ENCODE measurements at regions not wholly inside any gene's neighbourhood (a gene's known extent, or its start where the extent isn't known, plus 50 kb on each side); places are given as distances from the start of the nearest gene placed in this dataset.
A peak's percentile ranks its signal among the peaks of the same experiment; 100 is the strongest.

- TF ChIP-seq CTCF (IDR thresholded peaks at IDR 0.05; ENCODE audit: insufficient read depth, low read depth, low read length, missing control alignments): no peak
- no peak for DNase-seq (ENCODE audit: low read depth)
- H3K4me3 ChIP-seq (ENCODE audit: low read depth, low read length): no peak overlapping the region
These were observed 327.5 kb downstream of the CAAP1 start for GRCh38 chr9:26565118-26565517.

- no peak overlapping the region for H3K4me3 ChIP-seq (ENCODE audit: low read depth, low read length)
- no peak for DNase-seq (ENCODE audit: low read depth)
- no peak for TF ChIP-seq CTCF (IDR thresholded peaks at IDR 0.05; ENCODE audit: insufficient read depth, low read depth, low read length, missing control alignments)
These were observed 330.3 kb downstream of the CAAP1 start for GRCh38 chr9:26562338-26562737.

- no peak overlapping the region for H3K4me3 ChIP-seq (ENCODE audit: low read depth, low read length)
- DNase-seq (ENCODE audit: low read depth): peak; percentile 4
- TF ChIP-seq CTCF (IDR thresholded peaks at IDR 0.05; ENCODE audit: insufficient read depth, low read depth, low read length, missing control alignments): no peak
These were observed 330.7 kb downstream of the CAAP1 start for GRCh38 chr9:26561928-26562327.

GRCh38 chr9:26559506-26559905 is 333.1 kb downstream of the CAAP1 start:
- DNase-seq (ENCODE audit: low read depth): no peak
- no peak overlapping the region for H3K4me3 ChIP-seq (ENCODE audit: low read depth, low read length)
- TF ChIP-seq CTCF (IDR thresholded peaks at IDR 0.05; ENCODE audit: insufficient read depth, low read depth, low read length, missing control alignments): no peak

- DNase-seq (ENCODE audit: low read depth): no peak
- TF ChIP-seq CTCF (IDR thresholded peaks at IDR 0.05; ENCODE audit: insufficient read depth, low read depth, low read length, missing control alignments): no peak
- H3K4me3 ChIP-seq (ENCODE audit: low read depth, low read length): no peak overlapping the region
These were observed 340.6 kb downstream of the CAAP1 start for GRCh38 chr9:26551971-26552370.

- TF ChIP-seq CTCF (IDR thresholded peaks at IDR 0.05; ENCODE audit: insufficient read depth, low read depth, low read length, missing control alignments): no peak
- DNase-seq (ENCODE audit: low read depth): no peak
- no peak overlapping the region for H3K4me3 ChIP-seq (ENCODE audit: low read depth, low read length)
These were observed 341.2 kb downstream of the CAAP1 start for GRCh38 chr9:26551451-26551850.

- no peak for TF ChIP-seq CTCF (IDR thresholded peaks at IDR 0.05; ENCODE audit: insufficient read depth, low read depth, low read length, missing control alignments)
- no peak overlapping the region for H3K4me3 ChIP-seq (ENCODE audit: low read depth, low read length)
- no peak for DNase-seq (ENCODE audit: low read depth)
These were observed 343.8 kb downstream of the CAAP1 start for GRCh38 chr9:26548781-26549290.

All from GM12865 (cell line).